Mucosa of descending colon (tissue), 3 donors: ENCODE measurements at regions not wholly inside any gene's neighbourhood (a gene's known extent, or its start where the extent isn't known, plus 50 kb on each side); places are given as distances from the start of the nearest gene placed in this dataset.

Experiments used
- ATAC-seq: fragments of 200-7000 bp; cut with Tn5 transposase; one replicate; pipeline ENCODE4 v1.9.1; 2020; ENCODE audit warnings: mild to moderate bottlenecking, moderate library complexity
- DNase-seq, 3 donors: peaks; one replicate each; pipeline ENCODE4 v3.0.0-alpha.2; 2020
- H3K36me3 ChIP-seq: fragments of 200-600 bp; one replicate; pipeline ENCODE4 v1.8.0; 2021; ENCODE audit warnings: low read depth, mild to moderate bottlenecking
- H3K4me1 ChIP-seq: fragments of 200-600 bp; one replicate; pipeline ENCODE4 v1.8.0; 2021; ENCODE audit warnings: low read depth, mild to moderate bottlenecking
- H3K4me3 ChIP-seq: fragments of 200-600 bp; one replicate; pipeline ENCODE4 v1.8.0; 2021; ENCODE audit warnings: mild to moderate bottlenecking
- H3K9me3 ChIP-seq: fragments of 200-600 bp; one replicate; pipeline ENCODE4 v1.8.0; 2021; ENCODE audit warnings: mild to moderate bottlenecking
- intact Hi-C, 2 donors: fragments of 100-400 bp; cut with DNase I in 1 of 2; cut with micrococcal nuclease in 1 of 2; formaldehyde crosslinking; loops; one replicate each; pipeline versions ENCODE4 v1.11.0 to v1.11.1; 2022; cut with DNase I, micrococcal nuclease
- TF ChIP-seq, protein P1 (sequence below): fragments of 200-600 bp; IDR thresholded peaks from one replicate; pipeline ENCODE4 v1.8.0; 2022; ENCODE audit warnings: antibody characterized with exemption, mild to moderate bottlenecking
- donor health status: DM: no; HTN: no; CAD: no; lungs with moderate emphysema.
- donor health status: DM: no; HTN: no; CAD: no.
- donor health status: DM: no; HTN: yes; CAD: no.

DNA sequence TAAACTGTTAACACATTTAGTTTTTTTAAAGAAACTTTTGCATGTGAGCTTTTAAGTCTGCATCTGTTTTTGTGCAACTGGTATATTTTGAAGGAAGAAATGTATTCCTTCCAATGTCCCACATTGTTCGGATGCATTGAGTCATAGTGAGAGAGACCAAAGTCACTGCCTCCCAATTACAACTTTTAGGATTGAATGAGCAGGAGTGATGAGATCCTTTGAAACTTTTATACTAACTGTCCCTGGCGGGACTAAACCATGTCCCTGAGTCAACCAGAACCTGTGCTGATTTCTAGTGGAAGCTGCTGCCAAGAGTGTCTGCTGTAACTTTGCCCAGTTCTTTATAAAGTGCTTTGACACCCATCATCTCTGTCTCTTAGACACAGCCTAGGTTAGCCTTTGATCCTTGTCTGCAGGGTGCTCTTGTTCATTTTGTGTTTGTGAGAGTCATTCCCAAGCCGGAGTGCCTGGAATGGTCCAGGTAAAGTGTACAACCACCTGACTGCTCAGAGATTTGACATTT lies 122.7 kb downstream of the ZNF518B start:
- ATAC-seq (no peak), DNase-seq (no peak)
- H3K9me3 ChIP-seq, result no peaks in the 10 kb centered on the region
- H3K4me1 ChIP-seq, result no peaks in the 10 kb centered on the region
- TF ChIP-seq, protein P1, sequence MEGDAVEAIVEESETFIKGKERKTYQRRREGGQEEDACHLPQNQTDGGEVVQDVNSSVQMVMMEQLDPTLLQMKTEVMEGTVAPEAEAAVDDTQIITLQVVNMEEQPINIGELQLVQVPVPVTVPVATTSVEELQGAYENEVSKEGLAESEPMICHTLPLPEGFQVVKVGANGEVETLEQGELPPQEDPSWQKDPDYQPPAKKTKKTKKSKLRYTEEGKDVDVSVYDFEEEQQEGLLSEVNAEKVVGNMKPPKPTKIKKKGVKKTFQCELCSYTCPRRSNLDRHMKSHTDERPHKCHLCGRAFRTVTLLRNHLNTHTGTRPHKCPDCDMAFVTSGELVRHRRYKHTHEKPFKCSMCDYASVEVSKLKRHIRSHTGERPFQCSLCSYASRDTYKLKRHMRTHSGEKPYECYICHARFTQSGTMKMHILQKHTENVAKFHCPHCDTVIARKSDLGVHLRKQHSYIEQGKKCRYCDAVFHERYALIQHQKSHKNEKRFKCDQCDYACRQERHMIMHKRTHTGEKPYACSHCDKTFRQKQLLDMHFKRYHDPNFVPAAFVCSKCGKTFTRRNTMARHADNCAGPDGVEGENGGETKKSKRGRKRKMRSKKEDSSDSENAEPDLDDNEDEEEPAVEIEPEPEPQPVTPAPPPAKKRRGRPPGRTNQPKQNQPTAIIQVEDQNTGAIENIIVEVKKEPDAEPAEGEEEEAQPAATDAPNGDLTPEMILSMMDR, result no peak
- H3K4me3 ChIP-seq, result no peak overlapping the region
- intact Hi-C loops, result no loop called here
- H3K36me3 ChIP-seq, result no peaks in the 10 kb centered on the region

- TF ChIP-seq, protein P1, result no peak
- no peak for DNase-seq
- ATAC-seq, result no peak
- H3K36me3 ChIP-seq, result no peaks in the 10 kb centered on the region
- no peaks in the 10 kb centered on the region for H3K4me1 ChIP-seq
- H3K9me3 ChIP-seq, result no peaks in the 10 kb centered on the region
- H3K4me3 ChIP-seq, result no peak overlapping the region
- intact Hi-C loops, result no loop called here
Measured at GRCh38 chr4:10333942-10334341, 123.3 kb downstream of the ZNF518B start.

GRCh38 chr4:10326075-10326474 lies 131.2 kb downstream of the ZNF518B start:
- TF ChIP-seq, protein P1, result no peak
- H3K9me3 ChIP-seq, result no peaks in the 10 kb centered on the region
- ATAC-seq, result no peak
- H3K4me1 ChIP-seq, result no peaks in the 10 kb centered on the region
- H3K36me3 ChIP-seq, result no peaks in the 10 kb centered on the region
- H3K4me3 ChIP-seq, result no peak overlapping the region
- intact Hi-C loops, result no loop called here
- no peak for DNase-seq

- H3K9me3 ChIP-seq, result no peaks in the 10 kb centered on the region
- H3K4me1 ChIP-seq, result no peaks in the 10 kb centered on the region
- TF ChIP-seq, protein P1, result no peak
- intact Hi-C loops, result no loop called here
- ATAC-seq, result no peak
- no peaks in the 10 kb centered on the region for H3K36me3 ChIP-seq
- no peak overlapping the region for H3K4me3 ChIP-seq
- no peak for DNase-seq
Measured at GRCh38 chr4:10321931-10322330, 135.3 kb downstream of the ZNF518B start.

DNA sequence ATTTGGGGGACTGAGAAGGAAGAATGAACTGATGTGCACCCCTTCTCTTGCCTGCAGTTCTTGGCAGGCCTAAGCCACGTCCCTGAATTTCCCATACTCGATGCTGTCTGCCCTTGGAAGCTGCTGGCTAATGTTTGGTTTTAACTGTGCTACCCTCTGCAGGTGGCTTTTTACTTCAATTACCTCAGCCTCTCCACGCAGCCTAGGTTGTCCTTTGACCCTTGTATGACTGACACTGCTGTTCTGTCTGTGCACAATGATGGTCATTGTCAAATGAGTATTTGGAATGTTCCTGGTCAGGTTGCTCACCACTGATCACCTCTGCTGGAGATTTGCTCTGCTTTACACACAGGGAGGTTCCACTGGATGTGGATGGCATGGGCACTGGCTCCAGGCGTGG lies 137.1 kb downstream of the ZNF518B start:
- Histone ChIP-seq H3K4me3 (no peak overlapping the region), H3K4me1 (no peaks in the 10 kb centered on the region), H3K36me3 (no peaks in the 10 kb centered on the region), H3K9me3 (no peaks in the 10 kb centered on the region)
- intact Hi-C loops, result no loop called here
- no peak for DNase-seq
- TF ChIP-seq, protein P1, result no peak
- ATAC-seq, result no peak

GRCh38 chr4:10317345-10317744 lies 139.9 kb downstream of the ZNF518B start:
- no peaks in the 10 kb centered on the region for H3K9me3 ChIP-seq
- no peaks in the 10 kb centered on the region for H3K4me1 ChIP-seq
- TF ChIP-seq, protein P1, result no peak
- no peak for ATAC-seq
- intact Hi-C loops, result no loop called here
- DNase-seq, result no peak
- no peak overlapping the region for H3K4me3 ChIP-seq
- H3K36me3 ChIP-seq, result no peaks in the 10 kb centered on the region
